HEK293 (cell line): ENCODE measurements at regions not wholly inside any gene's neighbourhood (a gene's known extent, or its start where the extent isn't known, plus 50 kb on each side); places are given as distances from the start of the nearest gene placed in this dataset.

ENCODE experiments used
- ZBTB7A ChIP-seq: fragments of 450-650 bp; formaldehyde crosslinking; IDR thresholded peaks from 2 replicates; pipeline ENCODE4 v1.5.1; 2016; ENCODE audit warnings: low read depth, missing biosample characterization, missing genetic modification characterization
- ZFP3 ChIP-seq: fragments of 450-650 bp; formaldehyde crosslinking; IDR thresholded peaks from 2 replicates; pipeline ENCODE4 v1.5.1; 2016; ENCODE audit warnings: low read depth, missing biosample characterization, missing genetic modification characterization
- ZNF16 ChIP-seq: fragments of 450-650 bp; formaldehyde crosslinking; IDR thresholded peaks from 2 replicates; pipeline ENCODE4 v1.5.1; 2016; ENCODE audit warnings: low read depth, missing biosample characterization, missing genetic modification characterization
- ZNF202 ChIP-seq: fragments of 450-650 bp; formaldehyde crosslinking; IDR thresholded peaks from 2 replicates; pipeline ENCODE4 v1.5.1; 2016; ENCODE audit warnings: missing biosample characterization, missing genetic modification characterization, borderline replicate concordance
- ZNF510 ChIP-seq: fragments of 450-650 bp; formaldehyde crosslinking; IDR thresholded peaks from 2 replicates; pipeline ENCODE4 v1.5.1; 2018; ENCODE audit warnings: mild to moderate bottlenecking, missing genetic modification characterization, missing biosample characterization; ENCODE audit not compliant: insufficient replicate concordance
- TF ChIP-seq, protein P1 (sequence below): fragments of 450-650 bp; formaldehyde crosslinking; IDR thresholded peaks from 2 replicates; pipeline ENCODE4 v1.5.1; 2016; ENCODE audit warnings: missing biosample characterization, missing genetic modification characterization
- TF ChIP-seq, protein P2 (sequence below): fragments of 450-650 bp; formaldehyde crosslinking; IDR thresholded peaks from 2 replicates; pipeline ENCODE4 v1.5.1; 2016; ENCODE audit warnings: missing biosample characterization, missing genetic modification characterization

DNA sequence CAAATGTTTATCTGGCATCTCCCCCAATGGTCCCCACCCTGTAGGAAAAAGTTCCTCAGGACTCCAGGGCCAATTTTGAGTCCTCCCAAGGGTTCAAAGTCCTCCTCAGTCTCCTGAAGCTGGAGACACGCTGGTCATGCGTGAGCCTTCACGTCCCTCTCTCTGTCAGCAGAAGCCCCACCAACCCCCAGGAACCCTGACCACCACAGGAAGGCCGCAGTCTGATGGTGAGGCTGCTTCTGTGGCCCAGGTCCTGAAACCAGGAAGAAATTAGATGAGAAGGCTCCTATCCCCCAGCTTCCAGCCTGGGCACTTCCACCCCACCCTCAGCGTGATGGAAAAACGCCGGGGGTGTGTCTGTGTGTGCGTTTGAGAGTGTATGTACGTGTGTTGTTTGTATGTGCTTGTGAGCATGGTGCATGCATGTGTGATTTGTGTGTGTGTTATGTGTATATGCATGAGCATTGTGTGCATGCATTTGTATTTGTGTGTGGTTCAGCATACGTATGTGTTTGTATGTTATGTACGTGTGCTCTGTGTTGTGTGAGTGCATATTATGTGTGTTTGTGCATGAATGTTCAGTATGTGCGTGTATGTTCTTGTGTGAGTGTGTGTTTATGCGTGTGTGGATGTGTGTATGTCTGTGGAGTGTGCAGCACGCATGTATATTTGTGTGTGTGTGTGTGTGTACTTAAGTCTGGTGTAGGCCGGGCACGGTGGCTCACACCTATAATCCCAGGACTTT, 92.5 kb downstream of the SIK1 start:
- TF ChIP-seq ZNF510 = no peak
- TF ChIP-seq, protein P1, sequence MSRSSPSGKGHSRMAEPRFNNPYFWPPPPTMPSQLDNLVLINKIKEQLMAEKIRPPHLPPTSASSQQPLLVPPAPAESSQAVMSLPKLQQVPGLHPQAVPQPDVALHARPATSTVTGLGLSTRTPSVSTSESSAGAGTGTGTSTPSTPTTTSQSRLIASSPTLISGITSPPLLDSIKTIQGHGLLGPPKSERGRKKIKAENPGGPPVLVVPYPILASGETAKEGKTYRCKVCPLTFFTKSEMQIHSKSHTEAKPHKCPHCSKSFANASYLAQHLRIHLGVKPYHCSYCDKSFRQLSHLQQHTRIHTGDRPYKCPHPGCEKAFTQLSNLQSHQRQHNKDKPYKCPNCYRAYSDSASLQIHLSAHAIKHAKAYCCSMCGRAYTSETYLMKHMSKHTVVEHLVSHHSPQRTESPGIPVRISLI (tag by site-specific recombination) = no peak
- TF ChIP-seq ZNF202 (tag by site-specific recombination) = no peak
- TF ChIP-seq ZNF16 (tag by site-specific recombination) = no peak
- TF ChIP-seq, protein P2, sequence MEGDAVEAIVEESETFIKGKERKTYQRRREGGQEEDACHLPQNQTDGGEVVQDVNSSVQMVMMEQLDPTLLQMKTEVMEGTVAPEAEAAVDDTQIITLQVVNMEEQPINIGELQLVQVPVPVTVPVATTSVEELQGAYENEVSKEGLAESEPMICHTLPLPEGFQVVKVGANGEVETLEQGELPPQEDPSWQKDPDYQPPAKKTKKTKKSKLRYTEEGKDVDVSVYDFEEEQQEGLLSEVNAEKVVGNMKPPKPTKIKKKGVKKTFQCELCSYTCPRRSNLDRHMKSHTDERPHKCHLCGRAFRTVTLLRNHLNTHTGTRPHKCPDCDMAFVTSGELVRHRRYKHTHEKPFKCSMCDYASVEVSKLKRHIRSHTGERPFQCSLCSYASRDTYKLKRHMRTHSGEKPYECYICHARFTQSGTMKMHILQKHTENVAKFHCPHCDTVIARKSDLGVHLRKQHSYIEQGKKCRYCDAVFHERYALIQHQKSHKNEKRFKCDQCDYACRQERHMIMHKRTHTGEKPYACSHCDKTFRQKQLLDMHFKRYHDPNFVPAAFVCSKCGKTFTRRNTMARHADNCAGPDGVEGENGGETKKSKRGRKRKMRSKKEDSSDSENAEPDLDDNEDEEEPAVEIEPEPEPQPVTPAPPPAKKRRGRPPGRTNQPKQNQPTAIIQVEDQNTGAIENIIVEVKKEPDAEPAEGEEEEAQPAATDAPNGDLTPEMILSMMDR (tag by site-specific recombination) = no peak
- no peak for TF ChIP-seq ZBTB7A (tag by site-specific recombination)
- no peak for TF ChIP-seq ZFP3 (tag by site-specific recombination)
